B cell (primary cell): ENCODE measurements at regions not wholly inside any gene's neighbourhood (a gene's known extent, or its start where the extent isn't known, plus 50 kb on each side); places are given as distances from the start of the nearest gene placed in this dataset.

ENCODE experiments used
- ATAC-seq: fragments of 200-7000 bp; cut with Tn5 transposase; one replicate; pipeline ENCODE4 v1.10.0; 2021; ENCODE audit warnings: low read depth, mild to moderate bottlenecking, moderate number of reproducible peaks, moderate library complexity
- CTCF ChIA-PET: fragments of 350-600 bp; sonication (Branson Sonifier 250); formaldehyde crosslinking; loops from one replicate; lab custom pipeline; 2021; ENCODE audit warnings: antibody characterized with exemption, inconsistent platforms; lab: Charles Lee
- POLR2A ChIA-PET: fragments of 350-600 bp; sonication (Branson Sonifier 250); formaldehyde crosslinking; loops from one replicate; lab custom pipeline; 2021; ENCODE audit warnings: antibody characterized with exemption; lab: Charles Lee
- DNase-seq: peaks from one replicate; pipeline ENCODE4 v3.0.0; 2013
- H2AFZ ChIP-seq: 2 replicates; pipeline ENCODE4 v1.6.1; 2012; ENCODE audit warnings: mild to moderate bottlenecking, low read depth, low read length; ENCODE audit not compliant: insufficient read depth, poor library complexity, severe bottlenecking
- H3K27ac ChIP-seq, 2 donors: 1 replicate in 1 of 2; 2 replicates in 1 of 2; pipeline ENCODE4 v1.5.1; 2012 to 2013; ENCODE audit warnings: low read length in 2 of 2, mild to moderate bottlenecking in 2 of 2, moderate library complexity in 1 of 2
- H3K27me3 ChIP-seq, 4 experiments: fragments of 200-600 bp in 1 of 4; sonication (generic) in 1 of 4; replicated peaks in 1 of 4; 1 replicate in 2 of 4; 2 replicates in 2 of 4; pipeline versions ENCODE4 v1.6.1 to v1.7.0; 2013 to 2016; ENCODE audit warnings: low read length in 3 of 4, mild to moderate bottlenecking in 2 of 4, mixed read lengths in 1 of 4, moderate library complexity in 1 of 4; ENCODE audit not compliant: insufficient read depth in 4 of 4, control insufficient read depth in 3 of 4; ENCODE audit errors: control extremely low read depth in 1 of 4
- H3K36me3 ChIP-seq, 2 experiments: replicated peaks in 1 of 2; 1 replicate in 1 of 2; 2 replicates in 1 of 2; pipeline versions ENCODE4 v1.6.1 to v1.7.1; 2013; ENCODE audit warnings: low read length in 1 of 2; ENCODE audit not compliant: insufficient read depth in 2 of 2, control insufficient read depth in 1 of 2; ENCODE audit errors: control extremely low read depth in 1 of 2, extremely low read depth in 1 of 2
- H3K4me1 ChIP-seq, 2 donors: fragments of 200-600 bp in 1 of 2; sonication (generic) in 1 of 2; 1 replicate in 1 of 2; 2 replicates in 1 of 2; pipeline versions ENCODE4 v1.5.1 to v1.6.1; 2013 to 2017; ENCODE audit warnings: low read length in 2 of 2; ENCODE audit not compliant: control insufficient read depth in 2 of 2, insufficient read depth in 2 of 2
- H3K4me2 ChIP-seq: replicated peaks from 2 replicates; pipeline ENCODE3; 2012; ENCODE audit warnings: mild to moderate bottlenecking, low read depth, low read length; ENCODE audit not compliant: poor library complexity, severe bottlenecking
- H3K4me3 ChIP-seq, 5 experiments: fragments of 200-600 bp in 1 of 5; sonication (generic) in 1 of 5; 1 replicate in 3 of 5; 2 replicates in 2 of 5; pipeline versions ENCODE4 v1.5.1 to v1.7.0; 2011 to 2016; ENCODE audit warnings: low read length in 4 of 5, mild to moderate bottlenecking in 4 of 5, low read depth in 2 of 5, control low read depth in 1 of 5, moderate library complexity in 1 of 5; ENCODE audit not compliant: insufficient read depth in 1 of 5; ENCODE audit errors: control extremely low read depth in 1 of 5, extremely low read depth in 1 of 5
- H3K79me2 ChIP-seq: fragments of 200-600 bp; sonication (generic); one replicate; pipeline ENCODE4 v1.6.0; 2016; ENCODE audit warnings: low read length; ENCODE audit not compliant: control insufficient read depth, insufficient read depth
- H3K9ac ChIP-seq: fragments of 200-600 bp; sonication (generic); 2 replicates; pipeline ENCODE4 v1.6.1; 2017; ENCODE audit warnings: mild to moderate bottlenecking, low read length, moderate library complexity
- H3K9me3 ChIP-seq, 3 donors: one replicate each; pipeline versions ENCODE4 v1.6.1 to v1.7.1; 2013; ENCODE audit warnings: low read length in 2 of 3; ENCODE audit not compliant: control insufficient read depth in 2 of 3, insufficient read depth in 1 of 3; ENCODE audit errors: control extremely low read depth in 1 of 3
- H4K20me1 ChIP-seq: 2 replicates; pipeline ENCODE4 v1.6.0; 2012; ENCODE audit warnings: mild to moderate bottlenecking, low read length; ENCODE audit not compliant: insufficient read depth, control insufficient read depth, poor library complexity, severe bottlenecking
- H3K27ac Mint-ChIP-seq: one replicate; pipeline ENCODE4 v1.8.0; 2021; ENCODE audit warnings: mixed read lengths
- H3K27me3 Mint-ChIP-seq: one replicate; pipeline ENCODE4 v1.8.0; 2021; ENCODE audit warnings: mixed read lengths
- H3K4me1 Mint-ChIP-seq: one replicate; pipeline ENCODE4 v1.8.0; 2021; ENCODE audit warnings: mixed read lengths
- H3K4me3 Mint-ChIP-seq: one replicate; pipeline ENCODE4 v1.8.0; 2021; ENCODE audit warnings: mixed read lengths
- H3K9me3 Mint-ChIP-seq: one replicate; pipeline ENCODE4 v1.8.0; 2022; ENCODE audit warnings: mixed read lengths; ENCODE audit not compliant: insufficient read depth
- CTCF ChIP-seq: fragments of 200-600 bp; IDR thresholded peaks from one replicate; pipeline ENCODE4 v1.8.0; 2022; ENCODE audit warnings: antibody characterized with exemption, mild to moderate bottlenecking
- EZH2 ChIP-seq: IDR thresholded peaks from 2 replicates; pipeline ENCODE4 v1.6.1; 2012; ENCODE audit warnings: borderline replicate concordance, low read depth, mild to moderate bottlenecking, moderate library complexity, low read length; ENCODE audit not compliant: insufficient read depth, poor library complexity, severe bottlenecking
- WGBS: methylation state at CpG from one replicate; pipeline ENCODE4 v1.1.5; 2013; ENCODE audit warnings: missing lambda C conversion rate; ENCODE audit not compliant: insufficient coverage; 5-methylcytosine and 5-hydroxymethylcytosine counted together
- intact Hi-C: fragments of 100-400 bp; cut with micrococcal nuclease; formaldehyde crosslinking; loops from one replicate; pipeline ENCODE4 v1.10.0; 2022

GRCh38 chr6:156348424-156348823 lies 428.8 kb upstream of the ARID1B start:
- Histone ChIP-seq H2AFZ (no peak overlapping the region), H3K79me2 (no peaks in the 10 kb centered on the region), H4K20me1 (no peaks in the 10 kb centered on the region), H3K9me3 (no peaks in the 10 kb centered on the region), H3K27ac (no peak overlapping the region), H3K4me1 (peaks cover 6 to 7% of the 10 kb centered on the region in 2 donors), H3K27me3 (peaks cover 0 to 3% (median 0%) of the 10 kb centered on the region in 4 experiments), H3K36me3 (no peaks in the 10 kb centered on the region), H3K9ac (no peak overlapping the region), H3K4me2 (peak overlapping the region; percentile 17), H3K4me3 (no peak overlapping the region)
- Mint-ChIP-seq H3K4me1 (peaks cover 14% of the 10 kb centered on the region), H3K4me3 (no peak overlapping the region), H3K27me3 (peaks cover 25% of the 10 kb centered on the region), H3K27ac (no peak overlapping the region), H3K9me3 (no peaks in the 10 kb centered on the region)
- DNase-seq (no peak), ATAC-seq (no peak)
- WGBS, result no CpG with 5 or more reads among the region's 4 CpGs
- ChIA-PET CTCF (no interaction called here), POLR2A (no interaction called here)
- TF ChIP-seq EZH2 (no peak), CTCF (no peak)
- intact Hi-C loops, result no loop called here

GRCh38 chr6:156347656-156348055 lies 429.5 kb upstream of the ARID1B start:
- Mint-ChIP-seq H3K4me3 (no peak overlapping the region), H3K27ac (no peak overlapping the region), H3K4me1 (peaks cover 14% of the 10 kb centered on the region), H3K9me3 (no peaks in the 10 kb centered on the region), H3K27me3 (peaks cover 28% of the 10 kb centered on the region)
- DNase-seq (no peak), ATAC-seq (no peak)
- Histone ChIP-seq H3K79me2 (no peaks in the 10 kb centered on the region), H4K20me1 (no peaks in the 10 kb centered on the region), H2AFZ (peak overlapping the region; percentile 21), H3K36me3 (no peaks in the 10 kb centered on the region), H3K27ac (no peak overlapping the region), H3K9ac (peak overlapping the region; percentile 35), H3K4me3 (no peak overlapping the region), H3K27me3 (peaks cover 0 to 3% (median 0%) of the 10 kb centered on the region in 4 experiments), H3K4me1 (peaks cover 6 to 7% of the 10 kb centered on the region in 2 donors), H3K9me3 (no peaks in the 10 kb centered on the region), H3K4me2 (peak overlapping the region; percentile 17)
- ChIA-PET POLR2A (no interaction called here), CTCF (no interaction called here)
- intact Hi-C loops, result no loop called here
- TF ChIP-seq EZH2 (no peak), CTCF (no peak)
- no CpG with 5 or more reads among the region's 6 CpGs for WGBS
